CD4-positive, CD25-positive, alpha-beta regulatory T cell (primary cell): ENCODE measurements at regions not wholly inside any gene's neighbourhood (a gene's known extent, or its start where the extent isn't known, plus 50 kb on each side); places are given as distances from the start of the nearest gene placed in this dataset.

Source experiments
- ATAC-seq, 2 donors: fragments of 150-1000 bp; cut with Tn5 transposase; one replicate each; pipeline ENCODE4 v1.10.0; 2021; ENCODE audit warnings: low read depth in 2 of 2, moderate number of reproducible peaks in 2 of 2, moderate library complexity in 1 of 2
- DNase-seq, 3 donors: peaks; one replicate each; pipeline versions ENCODE4 v3.0.0 to v3.0.0-alpha.2; 2012 to 2022; ENCODE audit warnings: mixed read lengths in 1 of 3
- H3K27ac ChIP-seq: one replicate; pipeline ENCODE4 v1.7.0; 2013; ENCODE audit warnings: mild to moderate bottlenecking, low read length; ENCODE audit not compliant: insufficient read depth, poor library complexity, severe bottlenecking
- H3K27me3 ChIP-seq: one replicate; pipeline ENCODE4 v1.7.0; 2013; ENCODE audit warnings: low read length; ENCODE audit not compliant: control insufficient read depth, insufficient read depth
- H3K36me3 ChIP-seq: one replicate; pipeline ENCODE4 v1.7.0; 2013; ENCODE audit warnings: mild to moderate bottlenecking, low read length, moderate library complexity; ENCODE audit not compliant: control insufficient read depth, insufficient read depth
- H3K4me1 ChIP-seq: 2 replicates; pipeline ENCODE4 v1.7.0; 2013; ENCODE audit warnings: mild to moderate bottlenecking, low read length; ENCODE audit not compliant: insufficient read depth, control insufficient read depth, poor library complexity, severe bottlenecking
- H3K4me3 ChIP-seq: one replicate; pipeline ENCODE4 v1.7.0; 2013; ENCODE audit warnings: low read depth, mild to moderate bottlenecking, low read length, moderate library complexity
- H3K9me3 ChIP-seq, 2 experiments: 1 replicate in 1 of 2; 2 replicates in 1 of 2; pipeline ENCODE4 v1.7.0; 2013; ENCODE audit warnings: low read length in 2 of 2, mild to moderate bottlenecking in 1 of 2, moderate library complexity in 1 of 2; ENCODE audit not compliant: control insufficient read depth in 2 of 2
- H3K27ac Mint-ChIP-seq, 3 donors: one replicate each; pipeline ENCODE4 v1.8.0; 2020 to 2022; ENCODE audit warnings: mild to moderate bottlenecking in 3 of 3, mixed read lengths in 3 of 3, moderate library complexity in 2 of 3
- H3K27me3 Mint-ChIP-seq: one replicate; pipeline ENCODE4 v1.8.0; 2022; ENCODE audit warnings: mild to moderate bottlenecking, mixed read lengths
- H3K36me3 Mint-ChIP-seq: one replicate; pipeline ENCODE4 v1.8.0; 2020; ENCODE audit warnings: mixed read lengths
- H3K4me1 Mint-ChIP-seq, 4 donors: one replicate each; pipeline ENCODE4 v1.8.0; 2020 to 2022; ENCODE audit warnings: mixed read lengths in 4 of 4, mild to moderate bottlenecking in 1 of 4
- H3K4me3 Mint-ChIP-seq, 4 donors: one replicate each; pipeline ENCODE4 v1.8.0; 2020 to 2022; ENCODE audit warnings: mild to moderate bottlenecking in 4 of 4, mixed read lengths in 4 of 4, moderate library complexity in 3 of 4
- H3K9me3 Mint-ChIP-seq, 7 donors: one replicate each; pipeline ENCODE4 v1.8.0; 2020 to 2022; ENCODE audit warnings: mixed read lengths in 7 of 7, mild to moderate bottlenecking in 3 of 7, moderate library complexity in 2 of 7

DNA sequence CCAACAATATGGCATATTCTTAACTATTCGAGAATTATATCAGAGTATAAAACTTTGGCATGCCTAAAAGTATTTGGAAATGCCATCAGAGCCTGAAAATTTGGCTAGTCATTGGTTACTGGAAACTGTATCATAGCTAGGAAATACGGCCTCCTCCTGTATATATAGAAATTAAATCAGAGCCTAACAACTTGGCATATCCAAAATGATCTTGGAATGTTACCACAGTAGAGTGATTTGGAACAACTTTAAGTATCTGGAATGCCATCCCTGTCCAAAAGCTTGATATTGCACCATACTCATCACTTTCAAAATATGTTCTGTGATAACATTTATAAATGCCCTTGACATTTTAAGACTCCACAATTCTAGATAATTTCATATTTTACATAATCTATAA, 335.8 kb downstream of the SLITRK1 start:
- no peak overlapping the region for H3K4me3 Mint-ChIP-seq
- ATAC-seq, result no peak
- no peaks in the 10 kb centered on the region for H3K4me1 ChIP-seq
- no peaks in the 10 kb centered on the region for H3K36me3 Mint-ChIP-seq
- H3K4me3 ChIP-seq, result no peak overlapping the region
- peaks cover 1 to 18% (median 4%) of the 10 kb centered on the region in 7 donors for H3K9me3 Mint-ChIP-seq
- no peak overlapping the region for H3K27ac Mint-ChIP-seq
- no peaks in the 10 kb centered on the region for H3K9me3 ChIP-seq
- no peak overlapping the region for H3K27ac ChIP-seq
- H3K27me3 ChIP-seq, result no peaks in the 10 kb centered on the region
- H3K27me3 Mint-ChIP-seq, result no peaks in the 10 kb centered on the region
- H3K4me1 Mint-ChIP-seq, result no peaks in the 10 kb centered on the region
- no peak for DNase-seq
- H3K36me3 ChIP-seq, result no peaks in the 10 kb centered on the region

DNA sequence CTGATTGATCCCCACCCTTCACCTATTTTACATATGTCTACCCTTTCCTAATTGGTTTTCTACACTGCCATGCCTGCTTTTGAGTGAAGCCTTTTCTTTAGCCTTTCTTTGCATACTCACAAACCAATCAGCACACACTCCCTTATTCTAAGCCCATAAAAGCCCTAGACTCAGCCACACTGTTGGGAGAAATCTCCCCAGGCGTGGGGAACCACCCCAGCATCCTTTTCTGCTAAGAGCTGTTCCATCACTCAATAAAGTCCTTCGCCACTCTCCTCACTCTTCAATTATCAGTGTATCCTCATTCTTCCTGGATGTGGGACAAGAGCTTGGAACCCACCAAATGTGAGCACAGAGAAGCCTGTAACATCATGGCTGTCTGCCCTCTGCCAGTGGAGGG, 343.6 kb downstream of the SLITRK1 start:
- H3K4me3 ChIP-seq, result no peak overlapping the region
- Mint-ChIP-seq H3K27ac (no peak overlapping the region), H3K4me3 (no peak overlapping the region), H3K9me3 (peaks cover 2 to 49% (median 7%) of the 10 kb centered on the region in 7 donors), H3K4me1 (no peaks in the 10 kb centered on the region), H3K27me3 (no peaks in the 10 kb centered on the region), H3K36me3 (no peaks in the 10 kb centered on the region)
- DNase-seq, result no peak
- no peaks in the 10 kb centered on the region for H3K36me3 ChIP-seq
- H3K27me3 ChIP-seq, result no peaks in the 10 kb centered on the region
- no peak for ATAC-seq
- H3K27ac ChIP-seq, result no peak overlapping the region
- H3K4me1 ChIP-seq, result no peaks in the 10 kb centered on the region
- H3K9me3 ChIP-seq, result peaks cover 0 to 15% of the 10 kb centered on the region in 2 experiments

DNA sequence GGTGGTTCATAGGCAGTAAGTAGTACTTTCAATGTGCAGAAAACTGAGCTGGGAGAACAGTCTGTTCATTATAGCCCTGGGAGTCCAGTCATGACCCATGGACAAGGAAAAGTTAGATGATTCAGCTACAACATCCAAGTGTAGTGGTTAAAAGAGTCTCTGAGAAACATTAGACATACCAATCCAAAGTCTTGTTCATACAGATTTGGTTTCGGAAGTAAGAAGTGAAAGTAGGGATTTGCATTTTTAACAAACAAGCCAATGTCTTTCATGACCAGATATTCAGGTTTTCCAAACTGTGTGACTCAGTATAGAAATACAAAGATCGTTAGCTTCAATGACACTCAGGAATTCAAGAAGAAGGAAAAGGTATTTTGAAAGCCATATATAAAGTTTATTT, 345.3 kb downstream of the SLITRK1 start:
- Mint-ChIP-seq H3K9me3 (peaks cover 2 to 45% (median 8%) of the 10 kb centered on the region in 7 donors), H3K27ac (no peak overlapping the region), H3K27me3 (no peaks in the 10 kb centered on the region)

GRCh38 chr13:83536153-83536552, 346.1 kb downstream of the SLITRK1 start:
- Mint-ChIP-seq H3K4me1 (no peaks in the 10 kb centered on the region), H3K9me3 (peaks cover 2 to 44% (median 8%) of the 10 kb centered on the region in 7 donors), H3K27me3 (no peaks in the 10 kb centered on the region), H3K4me3 (no peak overlapping the region), H3K27ac (no peak overlapping the region), H3K36me3 (no peaks in the 10 kb centered on the region)
- no peak for ATAC-seq
- Histone ChIP-seq H3K27me3 (no peaks in the 10 kb centered on the region), H3K4me1 (no peaks in the 10 kb centered on the region), H3K27ac (no peak overlapping the region), H3K36me3 (no peaks in the 10 kb centered on the region), H3K4me3 (no peak overlapping the region), H3K9me3 (peaks cover 0 to 19% of the 10 kb centered on the region in 2 experiments)
- no peak for DNase-seq

More for the DNA sequence above, 345.3 kb downstream of the SLITRK1 start:
- no peak for ATAC-seq
- Mint-ChIP-seq H3K4me3 (no peak overlapping the region), H3K4me1 (no peaks in the 10 kb centered on the region), H3K36me3 (no peaks in the 10 kb centered on the region)
- H3K36me3 ChIP-seq, result no peaks in the 10 kb centered on the region
- H3K4me3 ChIP-seq, result no peak overlapping the region
- H3K27me3 ChIP-seq, result no peaks in the 10 kb centered on the region
- H3K9me3 ChIP-seq, result peaks cover 0 to 19% of the 10 kb centered on the region in 2 experiments
- H3K27ac ChIP-seq, result no peak overlapping the region
- DNase-seq, result no peak
- H3K4me1 ChIP-seq, result no peaks in the 10 kb centered on the region

- no peaks in the 10 kb centered on the region for H3K4me1 ChIP-seq
- Mint-ChIP-seq H3K27me3 (no peaks in the 10 kb centered on the region), H3K27ac (no peak overlapping the region), H3K36me3 (no peaks in the 10 kb centered on the region), H3K4me1 (no peaks in the 10 kb centered on the region), H3K9me3 (peaks cover 0 to 18% (median 6%) of the 10 kb centered on the region in 7 donors), H3K4me3 (no peak overlapping the region)
- DNase-seq, result no peak
- ATAC-seq, result no peak
- H3K4me3 ChIP-seq, result no peak overlapping the region
- no peaks in the 10 kb centered on the region for H3K36me3 ChIP-seq
- H3K27ac ChIP-seq, result no peak overlapping the region
- H3K27me3 ChIP-seq, result no peaks in the 10 kb centered on the region
- H3K9me3 ChIP-seq, result peaks cover 0 to 9% of the 10 kb centered on the region in 2 experiments
Observed at GRCh38 chr13:83532809-83533208, 349.5 kb downstream of the SLITRK1 start.

- DNase-seq (no peak), ATAC-seq (no peak)
- H3K4me3 ChIP-seq, result no peak overlapping the region
- no peak overlapping the region for H3K4me3 Mint-ChIP-seq
- no peaks in the 10 kb centered on the region for H3K36me3 Mint-ChIP-seq
- H3K27me3 ChIP-seq, result no peaks in the 10 kb centered on the region
- peaks cover 0 to 12% (median 6%) of the 10 kb centered on the region in 7 donors for H3K9me3 Mint-ChIP-seq
- no peaks in the 10 kb centered on the region for H3K27me3 Mint-ChIP-seq
- H3K27ac Mint-ChIP-seq, result no peak overlapping the region
- no peaks in the 10 kb centered on the region for H3K4me1 ChIP-seq
- H3K9me3 ChIP-seq, result peaks cover 0 to 9% of the 10 kb centered on the region in 2 experiments
- no peaks in the 10 kb centered on the region for H3K4me1 Mint-ChIP-seq
- H3K36me3 ChIP-seq, result no peaks in the 10 kb centered on the region
- H3K27ac ChIP-seq, result no peak overlapping the region
Observed at GRCh38 chr13:83531022-83531421, 351.3 kb downstream of the SLITRK1 start.

DNA sequence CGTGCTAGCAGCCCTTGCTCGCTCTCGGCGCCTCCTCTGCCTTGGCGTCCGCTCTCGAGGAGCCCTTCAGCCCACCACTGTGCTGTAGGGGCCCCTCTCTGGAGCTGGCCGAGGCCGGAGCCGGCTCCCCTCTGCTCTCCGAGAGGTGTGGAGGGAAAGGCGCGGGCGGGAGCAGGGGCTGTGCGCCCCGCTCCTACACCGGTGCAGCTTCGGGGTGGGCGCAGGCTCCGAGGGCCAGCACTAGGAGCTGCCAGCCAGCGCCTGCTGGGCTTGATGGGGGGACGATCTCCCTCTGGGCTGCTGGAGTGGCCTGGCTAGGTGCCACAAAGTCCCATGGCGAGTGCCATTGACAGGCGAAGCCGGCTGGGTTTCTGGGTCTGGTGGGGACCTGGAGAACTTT, 365.5 kb downstream of the SLITRK1 start:
- no peak overlapping the region for H3K4me3 ChIP-seq
- no peaks in the 10 kb centered on the region for H3K4me1 ChIP-seq
- DNase-seq (no peak), ATAC-seq (no peak)
- no peaks in the 10 kb centered on the region for H3K4me1 Mint-ChIP-seq
- H3K9me3 ChIP-seq, result peaks cover 0 to 4% of the 10 kb centered on the region in 2 experiments
- no peak overlapping the region for H3K27ac ChIP-seq
- H3K36me3 ChIP-seq, result no peaks in the 10 kb centered on the region
- H3K36me3 Mint-ChIP-seq, result no peaks in the 10 kb centered on the region
- H3K27me3 Mint-ChIP-seq, result no peaks in the 10 kb centered on the region
- H3K4me3 Mint-ChIP-seq, result no peak overlapping the region
- peaks cover 2 to 16% (median 4%) of the 10 kb centered on the region in 7 donors for H3K9me3 Mint-ChIP-seq
- no peak overlapping the region for H3K27ac Mint-ChIP-seq
- H3K27me3 ChIP-seq, result no peaks in the 10 kb centered on the region

GRCh38 chr13:83515268-83516015, 366.8 kb downstream of the SLITRK1 start:
- Mint-ChIP-seq H3K9me3 (peaks cover 2 to 16% (median 6%) of the 10 kb centered on the region in 7 donors), H3K4me1 (no peaks in the 10 kb centered on the region), H3K36me3 (no peaks in the 10 kb centered on the region), H3K27ac (no peak overlapping the region), H3K27me3 (no peaks in the 10 kb centered on the region), H3K4me3 (no peak overlapping the region)
- no peak for DNase-seq
- Histone ChIP-seq H3K9me3 (peaks cover 0 to 4% of the 10 kb centered on the region in 2 experiments), H3K36me3 (no peaks in the 10 kb centered on the region), H3K27ac (no peak overlapping the region), H3K4me3 (no peak overlapping the region), H3K27me3 (no peaks in the 10 kb centered on the region), H3K4me1 (no peaks in the 10 kb centered on the region)
- ATAC-seq, result no peak
